GM06990 (cell line): ENCODE measurements at regions not wholly inside any gene's neighbourhood (a gene's known extent, or its start where the extent isn't known, plus 50 kb on each side); places are given as distances from the start of the nearest gene placed in this dataset.

Source experiments
- DNase-seq: peaks from one replicate; pipeline ENCODE4 v3.0.0-alpha.2; 2011; ENCODE audit not compliant: insufficient read length; ENCODE audit errors: extremely low read depth
- H3K27me3 ChIP-seq: replicated peaks from 2 replicates; pipeline ENCODE4 v1.6.0; 2011; ENCODE audit warnings: low read length; ENCODE audit not compliant: control insufficient read depth, insufficient read depth
- H3K36me3 ChIP-seq: 2 replicates; pipeline ENCODE4 v1.5.1; 2011; ENCODE audit warnings: low read length; ENCODE audit not compliant: control insufficient read depth, insufficient read depth
- H3K4me3 ChIP-seq: replicated peaks from 2 replicates; pipeline ENCODE4 v1.5.1; 2011; ENCODE audit warnings: low read depth, mild to moderate bottlenecking, control low read depth, low read length
- CTCF ChIP-seq: IDR thresholded peaks from 2 replicates; pipeline ENCODE4 v1.5.1; 2011; ENCODE audit warnings: low read length, control low read depth, mild to moderate bottlenecking, inconsistent platforms; ENCODE audit not compliant: insufficient read depth, poor library complexity, severe bottlenecking

DNA sequence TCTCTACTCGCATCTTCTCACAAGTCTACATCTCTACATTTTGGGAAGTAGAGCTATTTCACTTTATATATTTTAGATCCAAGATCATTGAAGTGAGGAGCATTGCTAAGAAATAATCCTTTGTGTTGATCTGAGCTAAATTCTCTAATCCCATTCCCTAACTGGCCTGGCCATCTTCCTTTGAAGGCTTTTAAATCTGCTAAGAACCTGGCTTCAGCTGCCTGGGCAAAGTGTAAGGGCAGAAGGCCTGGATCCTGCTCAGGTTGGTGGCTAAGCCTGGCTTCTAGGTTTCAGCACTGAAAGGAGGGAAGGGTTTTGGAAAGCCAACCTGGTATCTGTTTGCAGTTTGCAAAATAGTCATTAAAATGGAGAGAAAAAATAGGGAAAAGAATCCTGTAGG, 167.6 kb downstream of the BRINP2 start:
- DNase-seq: no peak
- no peaks in the 10 kb centered on the region; the same call in 1 of the 2 replicates for H3K27me3 ChIP-seq
- H3K36me3 ChIP-seq: no peaks in the 10 kb centered on the region
- TF ChIP-seq CTCF: no peak
- no peak overlapping the region for H3K4me3 ChIP-seq

DNA sequence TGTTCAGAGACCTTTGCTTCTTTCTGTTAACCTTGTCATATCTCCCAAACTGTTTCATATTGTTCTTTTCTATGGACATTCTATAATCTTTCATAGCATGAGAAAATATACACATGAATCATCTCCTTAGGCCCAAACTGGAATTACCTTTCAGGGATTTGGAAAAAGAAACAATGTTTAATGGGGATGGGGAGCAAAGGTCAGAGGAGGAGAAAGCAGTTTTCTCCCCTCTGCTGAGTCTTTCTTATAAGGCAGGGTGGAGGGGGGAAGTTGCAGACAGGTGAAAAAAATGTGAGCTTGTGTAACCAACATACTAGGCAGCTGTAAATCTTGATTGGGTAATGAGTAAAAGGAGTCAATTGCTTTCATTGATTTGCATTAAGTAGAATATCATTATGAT, 164.1 kb downstream of the BRINP2 start:
- no peak for DNase-seq
- Histone ChIP-seq H3K36me3 (no peaks in the 10 kb centered on the region), H3K4me3 (no peak overlapping the region), H3K27me3 (no peaks in the 10 kb centered on the region)
- TF ChIP-seq CTCF: no peak

GRCh38 chr1:177333936-177334595, 163.3 kb downstream of the BRINP2 start:
- no peak overlapping the region for H3K4me3 ChIP-seq
- no peak for DNase-seq
- H3K27me3 ChIP-seq: no peaks in the 10 kb centered on the region
- H3K36me3 ChIP-seq: no peaks in the 10 kb centered on the region
- no peak for TF ChIP-seq CTCF
